ENCODE measurements at regions not wholly inside any gene's neighbourhood (a gene's known extent, or its start where the extent isn't known, plus 50 kb on each side); places are given as distances from the start of the nearest gene placed in this dataset.

GRCh38 chr4:130183766-130184165 lies 1087.8 kb downstream of the C4orf33 start:
- H3K79me2 ChIP-seq (ENCODE audit: low read length), result no peaks in the 10 kb centered on the region
- TF ChIP-seq EZH2phosphoT487 (IDR thresholded peaks at IDR 0.05; ENCODE audit: low read depth) (no peak), CTCF (IDR thresholded peaks at IDR 0.05; ENCODE audit: low read depth, low read length) (no peak)
- H3K9ac ChIP-seq (ENCODE audit: low read length), result no peak overlapping the region
- H3K27me3 ChIP-seq (ENCODE audit: low read depth, low read length), result no peaks in the 10 kb centered on the region
- no peaks in the 10 kb centered on the region for H3K9me3 ChIP-seq (ENCODE audit: insufficient read depth, low read length)
- no peak overlapping the region for H3K4me2 ChIP-seq (ENCODE audit: low read length)
- H3K36me3 ChIP-seq (replicated peaks; ENCODE audit: low read depth, low read length), result no peaks in the 10 kb centered on the region
- no peak overlapping the region for H3K4me3 ChIP-seq (ENCODE audit: low read length)
- no peaks in the 10 kb centered on the region for H4K20me1 ChIP-seq (ENCODE audit: insufficient read depth, low read length)
- H3K27ac ChIP-seq (ENCODE audit: low read length), result no peak overlapping the region
- H3K4me1 ChIP-seq (ENCODE audit: low read length), result no peaks in the 10 kb centered on the region
- no peak overlapping the region for H2AFZ ChIP-seq (ENCODE audit: low read depth, low read length)

GRCh38 chr4:130185123-130185522 lies 1089.2 kb downstream of the C4orf33 start:
- no peaks in the 10 kb centered on the region for H4K20me1 ChIP-seq (ENCODE audit: insufficient read depth, low read length)
- no peaks in the 10 kb centered on the region for H3K27me3 ChIP-seq (ENCODE audit: low read depth, low read length)
- no peak for TF ChIP-seq CTCF (IDR thresholded peaks at IDR 0.05; ENCODE audit: low read depth, low read length)
- no peak for TF ChIP-seq EZH2phosphoT487 (IDR thresholded peaks at IDR 0.05; ENCODE audit: low read depth)
- no peaks in the 10 kb centered on the region for H3K9me3 ChIP-seq (ENCODE audit: insufficient read depth, low read length)
- H3K36me3 ChIP-seq (replicated peaks; ENCODE audit: low read depth, low read length), result no peaks in the 10 kb centered on the region
- no peak overlapping the region for H3K27ac ChIP-seq (ENCODE audit: low read length)
- no peaks in the 10 kb centered on the region for H3K4me1 ChIP-seq (ENCODE audit: low read length)
- H3K4me3 ChIP-seq (ENCODE audit: low read length), result no peak overlapping the region
- H3K79me2 ChIP-seq (ENCODE audit: low read length), result no peaks in the 10 kb centered on the region
- H2AFZ ChIP-seq (ENCODE audit: low read depth, low read length), result no peak overlapping the region
- no peak overlapping the region for H3K9ac ChIP-seq (ENCODE audit: low read length)
- no peak overlapping the region for H3K4me2 ChIP-seq (ENCODE audit: low read length)

- Histone ChIP-seq H4K20me1 (ENCODE audit: insufficient read depth, low read length) (no peaks in the 10 kb centered on the region), H3K27me3 (ENCODE audit: low read depth, low read length) (no peaks in the 10 kb centered on the region), H2AFZ (ENCODE audit: low read depth, low read length) (no peak overlapping the region), H3K79me2 (ENCODE audit: low read length) (no peaks in the 10 kb centered on the region), H3K36me3 (replicated peaks; ENCODE audit: low read depth, low read length) (no peaks in the 10 kb centered on the region), H3K4me3 (ENCODE audit: low read length) (no peak overlapping the region), H3K4me2 (ENCODE audit: low read length) (no peak overlapping the region), H3K4me1 (ENCODE audit: low read length) (no peaks in the 10 kb centered on the region), H3K9me3 (ENCODE audit: insufficient read depth, low read length) (no peaks in the 10 kb centered on the region), H3K27ac (ENCODE audit: low read length) (no peak overlapping the region), H3K9ac (ENCODE audit: low read length) (no peak overlapping the region)
- TF ChIP-seq EZH2phosphoT487 (IDR thresholded peaks at IDR 0.05; ENCODE audit: low read depth) (no peak), CTCF (IDR thresholded peaks at IDR 0.05; ENCODE audit: low read depth, low read length) (no peak)
Observed at GRCh38 chr4:130186931-130187330, 1091.0 kb downstream of the C4orf33 start.

- H3K4me2 ChIP-seq (ENCODE audit: low read length), result no peak overlapping the region
- H4K20me1 ChIP-seq (ENCODE audit: insufficient read depth, low read length), result no peaks in the 10 kb centered on the region
- no peak for TF ChIP-seq CTCF (IDR thresholded peaks at IDR 0.05; ENCODE audit: low read depth, low read length)
- no peak for TF ChIP-seq EZH2phosphoT487 (IDR thresholded peaks at IDR 0.05; ENCODE audit: low read depth)
Observed at GRCh38 chr4:130187587-130187986, 1091.6 kb downstream of the C4orf33 start.

More at GRCh38 chr4:130187587-130187986, 1091.6 kb downstream of the C4orf33 start:
- Histone ChIP-seq H3K4me3 (ENCODE audit: low read length) (no peak overlapping the region), H3K36me3 (replicated peaks; ENCODE audit: low read depth, low read length) (no peaks in the 10 kb centered on the region), H3K4me1 (ENCODE audit: low read length) (no peaks in the 10 kb centered on the region), H3K79me2 (ENCODE audit: low read length) (no peaks in the 10 kb centered on the region), H2AFZ (ENCODE audit: low read depth, low read length) (no peak overlapping the region), H3K27ac (ENCODE audit: low read length) (no peak overlapping the region), H3K27me3 (ENCODE audit: low read depth, low read length) (no peaks in the 10 kb centered on the region), H3K9ac (ENCODE audit: low read length) (no peak overlapping the region), H3K9me3 (ENCODE audit: insufficient read depth, low read length) (no peaks in the 10 kb centered on the region)

All from OCI-LY3 (cell line).